GM13976 (cell line): ENCODE measurements at regions not wholly inside any gene's neighbourhood (a gene's known extent, or its start where the extent isn't known, plus 50 kb on each side); places are given as distances from the start of the nearest gene placed in this dataset.
"Not testable (repeated sequence)": the region's sequence is repeated elsewhere in the genome, so short reads cannot be mapped to it uniquely, and the experiment has no call there.

Experiments
- DNase-seq: peaks from one replicate; pipeline ENCODE4 v3.0.0; 2012; ENCODE audit warnings: low spot score
- in situ Hi-C: fragments of 300-500 bp; cut with MboI; formaldehyde crosslinking; loops from one replicate; pipeline ENCODE4 v1.12.0; 2022; ENCODE audit warnings: low sequenced_read_pairs, mixed read lengths, inconsistent platforms; ENCODE audit not compliant: unreplicated experiment
- TF ChIP-seq, protein P1 (sequence below): IDR thresholded peaks from 2 replicates; pipeline ENCODE4 v1.5.1; 2012; ENCODE audit warnings: borderline replicate concordance, mild to moderate bottlenecking; ENCODE audit not compliant: insufficient read depth; ENCODE audit errors: extremely low read depth, missing control alignments, control extremely low read depth

DNA sequence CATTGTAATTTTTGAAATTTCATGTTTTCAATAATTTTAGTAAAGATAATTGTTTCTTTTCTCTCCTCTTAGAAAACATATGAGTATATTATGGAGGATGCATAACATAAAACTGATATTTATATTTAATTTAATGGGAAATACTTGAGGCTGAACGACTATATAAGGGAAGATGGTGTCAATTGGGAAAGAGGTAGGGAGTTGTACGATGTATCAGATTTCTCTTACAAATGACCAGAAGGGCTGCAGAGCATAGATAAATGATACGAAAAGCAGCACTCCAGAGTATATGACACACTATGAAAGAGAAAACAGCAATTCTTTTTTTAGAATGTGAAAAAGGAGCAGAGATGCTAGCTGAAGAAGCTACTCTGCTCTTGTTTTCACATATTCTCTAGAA, 1308.0 kb upstream of the MIR17HG start:
- in situ Hi-C loops = no loop called here
- TF ChIP-seq, protein P1, sequence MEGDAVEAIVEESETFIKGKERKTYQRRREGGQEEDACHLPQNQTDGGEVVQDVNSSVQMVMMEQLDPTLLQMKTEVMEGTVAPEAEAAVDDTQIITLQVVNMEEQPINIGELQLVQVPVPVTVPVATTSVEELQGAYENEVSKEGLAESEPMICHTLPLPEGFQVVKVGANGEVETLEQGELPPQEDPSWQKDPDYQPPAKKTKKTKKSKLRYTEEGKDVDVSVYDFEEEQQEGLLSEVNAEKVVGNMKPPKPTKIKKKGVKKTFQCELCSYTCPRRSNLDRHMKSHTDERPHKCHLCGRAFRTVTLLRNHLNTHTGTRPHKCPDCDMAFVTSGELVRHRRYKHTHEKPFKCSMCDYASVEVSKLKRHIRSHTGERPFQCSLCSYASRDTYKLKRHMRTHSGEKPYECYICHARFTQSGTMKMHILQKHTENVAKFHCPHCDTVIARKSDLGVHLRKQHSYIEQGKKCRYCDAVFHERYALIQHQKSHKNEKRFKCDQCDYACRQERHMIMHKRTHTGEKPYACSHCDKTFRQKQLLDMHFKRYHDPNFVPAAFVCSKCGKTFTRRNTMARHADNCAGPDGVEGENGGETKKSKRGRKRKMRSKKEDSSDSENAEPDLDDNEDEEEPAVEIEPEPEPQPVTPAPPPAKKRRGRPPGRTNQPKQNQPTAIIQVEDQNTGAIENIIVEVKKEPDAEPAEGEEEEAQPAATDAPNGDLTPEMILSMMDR = no peak
- DNase-seq = no peak

DNA sequence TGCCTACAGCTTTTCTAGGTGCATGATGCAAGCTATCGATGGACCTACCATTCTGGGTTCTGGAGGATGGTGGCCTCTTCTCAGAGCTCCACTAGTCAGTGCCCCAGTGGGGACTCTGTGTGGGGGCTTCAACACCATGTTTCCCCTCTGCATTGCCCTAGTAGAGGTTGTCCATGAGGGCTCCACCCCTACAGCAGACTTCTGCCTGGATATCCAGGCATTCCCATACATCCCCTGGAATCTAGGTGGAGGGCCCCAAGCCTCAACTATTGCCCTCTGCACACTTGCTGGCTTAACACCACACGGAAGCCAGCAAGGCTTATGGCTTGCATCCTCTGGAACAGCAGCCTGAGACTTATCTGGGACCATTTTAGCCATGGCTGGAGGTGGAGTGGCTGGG, 1299.9 kb upstream of the MIR17HG start:
- in situ Hi-C loops = no loop called here
- no peak for DNase-seq
- TF ChIP-seq, protein P1 = no peak

- TF ChIP-seq, protein P1 = no peak
- no peak for DNase-seq
- in situ Hi-C loops = no loop called here
Measured at GRCh38 chr13:90049989-90050671, 1297.4 kb upstream of the MIR17HG start.

DNA sequence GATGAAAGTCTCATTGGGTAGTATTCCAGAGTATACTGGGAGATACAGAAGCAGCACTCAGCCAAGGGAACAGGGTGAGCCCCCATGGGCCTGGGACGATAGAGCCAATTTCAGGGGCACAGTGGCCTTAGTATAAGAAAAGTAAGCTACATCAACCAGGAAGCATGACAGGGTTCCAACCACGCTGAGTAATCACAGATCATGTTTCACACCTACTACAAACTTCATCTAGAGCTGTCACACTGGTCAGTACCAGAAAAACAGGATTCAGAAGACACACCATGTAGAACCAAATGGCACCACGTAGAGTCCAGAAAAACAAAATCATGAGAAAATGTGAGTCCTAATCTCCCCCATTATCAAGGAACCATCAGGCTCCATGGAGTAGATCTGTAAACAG, 1292.4 kb upstream of the MIR17HG start:
- DNase-seq = no peak
- TF ChIP-seq, protein P1 = no peak
- in situ Hi-C loops = no loop called here

DNA sequence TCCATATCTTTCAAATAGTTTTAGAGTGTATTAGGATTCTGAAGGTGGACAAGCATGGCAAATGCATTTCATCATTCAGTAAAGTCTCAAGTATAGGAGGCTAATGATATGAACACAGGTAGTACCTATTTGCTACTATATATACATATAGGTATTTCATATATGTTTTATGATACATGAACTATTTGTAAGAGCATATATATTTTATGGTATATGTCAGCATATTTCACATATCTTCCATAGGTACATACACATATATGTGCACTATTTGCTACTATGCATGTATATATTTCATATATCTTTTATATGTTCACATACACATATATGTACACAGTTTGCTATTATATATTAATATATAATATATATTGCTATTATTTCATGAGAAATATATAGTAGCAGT, 1291.7 kb upstream of the MIR17HG start:
- TF ChIP-seq, protein P1 = no peak
- DNase-seq = no peak
- in situ Hi-C loops = no loop called here

- in situ Hi-C loops = not testable (repeated sequence)
Measured at GRCh38 chr13:90064226-90064625, 1283.3 kb upstream of the MIR17HG start.

GRCh38 chr13:90068658-90069057, 1278.8 kb upstream of the MIR17HG start:
- DNase-seq = no peak
- in situ Hi-C loops = no loop called here
- TF ChIP-seq, protein P1 = no peak

More at GRCh38 chr13:90064226-90064625, 1283.3 kb upstream of the MIR17HG start:
- DNase-seq = not testable (repeated sequence)
